ENCODE measurements at regions not wholly inside any gene's neighbourhood (a gene's known extent, or its start where the extent isn't known, plus 50 kb on each side); places are given as distances from the start of the nearest gene placed in this dataset.

GRCh38 chr4:30821859-30822612 is 101.9 kb downstream of the PCDH7 start:
- TF ChIP-seq RBBP5 (IDR thresholded peaks at IDR 0.05; ENCODE audit: borderline replicate concordance, low read depth, low read length): no peak
- no peak for TF ChIP-seq CTCF (IDR thresholded peaks at IDR 0.05; ENCODE audit: control extremely low read depth in 1 of 3, insufficient read depth in 1 of 3, low read depth in 1 of 3, low read length in 3 of 3)
- TF ChIP-seq POLR2A (IDR thresholded peaks at IDR 0.05; ENCODE audit: control extremely low read depth in 1 of 2, low read depth in 2 of 2, low read length in 2 of 2): no peak
- no peak for TF ChIP-seq SRF (IDR thresholded peaks at IDR 0.05; ENCODE audit: low read depth, low read length)
- no peak for TF ChIP-seq RXRA (IDR thresholded peaks at IDR 0.05; ENCODE audit: insufficient read depth, low read depth, low read length)
- no peak for TF ChIP-seq CREB1 (IDR thresholded peaks at IDR 0.05)
- TF ChIP-seq CHD2 (IDR thresholded peaks at IDR 0.05; ENCODE audit: low read length): no peak
- no peak for TF ChIP-seq NRF1 (IDR thresholded peaks at IDR 0.05; ENCODE audit: low read depth, low read length)
- TF ChIP-seq JUN (IDR thresholded peaks at IDR 0.05; ENCODE audit: low read depth, low read length): no peak
